ENCODE measurements at regions not wholly inside any gene's neighbourhood (a gene's known extent, or its start where the extent isn't known, plus 50 kb on each side); places are given as distances from the start of the nearest gene placed in this dataset.
A peak's percentile ranks its signal among the peaks of the same experiment; 100 is the strongest.
"Not testable (repeated sequence)": the region's sequence is repeated elsewhere in the genome, so short reads cannot be mapped to it uniquely, and the experiment has no call there.

- Mint-ChIP-seq H3K4me1 (peaks cover 12% of the 10 kb centered on the region), H3K9me3 (peaks cover 4 to 14% of the 10 kb centered on the region in 2 donors), H3K27me3 (peaks cover 12% of the 10 kb centered on the region), H3K27ac (no peak overlapping the region), H3K4me3 (no peak overlapping the region)
- DNase-seq (no peak), ATAC-seq (no peak)
Observed at GRCh38 chr16:73124097-73124652, 76.2 kb upstream of the ZFHX3 start.

GRCh38 chr16:73122604-73123391, 74.9 kb upstream of the ZFHX3 start:
- Mint-ChIP-seq H3K4me1 (peaks cover 12% of the 10 kb centered on the region), H3K4me3 (peak overlapping the region in 1 of 2 donors; percentile 13), H3K27me3 (peaks cover 12% of the 10 kb centered on the region), H3K27ac (peak overlapping the region; percentile 83 to 86), H3K9me3 (peaks cover 4 to 11% of the 10 kb centered on the region in 2 donors)
- DNase-seq: peak in 1 of 2 donors; percentile 12
- peak; percentile 78 for ATAC-seq

GRCh38 chr16:73116576-73116975, 68.6 kb upstream of the ZFHX3 start:
- Mint-ChIP-seq H3K4me3 (no peak overlapping the region), H3K4me1 (no peaks in the 10 kb centered on the region), H3K9me3 (peaks cover 0 to 6% of the 10 kb centered on the region in 2 donors), H3K27ac (no peak overlapping the region), H3K27me3 (no peaks in the 10 kb centered on the region)
- ATAC-seq: no peak
- no peak for DNase-seq

- no peak for ATAC-seq
- no peaks in the 10 kb centered on the region for H3K4me1 Mint-ChIP-seq
- no peak overlapping the region for H3K27ac Mint-ChIP-seq
- H3K4me3 Mint-ChIP-seq: no peak overlapping the region
- H3K27me3 Mint-ChIP-seq: no peaks in the 10 kb centered on the region
- peaks cover 0 to 6% of the 10 kb centered on the region in 2 donors for H3K9me3 Mint-ChIP-seq
- DNase-seq: no peak
Observed at GRCh38 chr16:73113336-73113735, 65.4 kb upstream of the ZFHX3 start.

- H3K4me1 Mint-ChIP-seq: no peaks in the 10 kb centered on the region
- H3K9me3 Mint-ChIP-seq: no peaks in the 10 kb centered on the region
- H3K27me3 Mint-ChIP-seq: no peaks in the 10 kb centered on the region
Observed at GRCh38 chr16:73108195-73108963, 60.5 kb upstream of the ZFHX3 start.

GRCh38 chr16:73107371-73107770, 59.4 kb upstream of the ZFHX3 start:
- Mint-ChIP-seq H3K9me3 (no peaks in the 10 kb centered on the region), H3K27me3 (no peaks in the 10 kb centered on the region), H3K27ac (peak overlapping the region in 1 of 2 donors; percentile 54), H3K4me1 (no peaks in the 10 kb centered on the region), H3K4me3 (no peak overlapping the region)
- no peak for ATAC-seq
- DNase-seq: no peak

More at GRCh38 chr16:73108195-73108963, 60.5 kb upstream of the ZFHX3 start:
- ATAC-seq: no peak
- Mint-ChIP-seq H3K4me3 (no peak overlapping the region), H3K27ac (no peak overlapping the region)
- DNase-seq: no peak

- H3K4me1 Mint-ChIP-seq: no peaks in the 10 kb centered on the region
- no peaks in the 10 kb centered on the region for H3K9me3 Mint-ChIP-seq
- no peak for ATAC-seq
Observed at GRCh38 chr16:73106329-73107034, 58.6 kb upstream of the ZFHX3 start.

GRCh38 chr16:73101568-73101967, 53.6 kb upstream of the ZFHX3 start:
- peak overlapping the region in 1 of 2 donors; percentile 43 for H3K27ac Mint-ChIP-seq
- DNase-seq (no peak), ATAC-seq (no peak)
- no peak overlapping the region for H3K4me3 Mint-ChIP-seq
- H3K27me3 Mint-ChIP-seq: no peaks in the 10 kb centered on the region
- no peaks in the 10 kb centered on the region for H3K9me3 Mint-ChIP-seq
- no peaks in the 10 kb centered on the region for H3K4me1 Mint-ChIP-seq

More at GRCh38 chr16:73106329-73107034, 58.6 kb upstream of the ZFHX3 start:
- H3K4me3 Mint-ChIP-seq: no peak overlapping the region
- DNase-seq: no peak
- H3K27ac Mint-ChIP-seq: no peak overlapping the region
- no peaks in the 10 kb centered on the region for H3K27me3 Mint-ChIP-seq

- not testable (repeated sequence) for DNase-seq, ATAC-seq, H3K4me1 Mint-ChIP-seq, H3K27ac Mint-ChIP-seq, H3K27me3 Mint-ChIP-seq, H3K4me3 Mint-ChIP-seq, H3K9me3 Mint-ChIP-seq
Observed at GRCh38 chr16:73099601-73100000, 51.7 kb upstream of the ZFHX3 start.

Measured in stimulated activated naive CD8-positive, alpha-beta T cell treated with anti-CD3 and anti-CD28 coated beads, Interleukin-15, amount 100 ng/mL, for 72 hours (primary cell).